Spleen (tissue), 7 donors: ENCODE measurements at regions not wholly inside any gene's neighbourhood (a gene's known extent, or its start where the extent isn't known, plus 50 kb on each side); places are given as distances from the start of the nearest gene placed in this dataset.

Source experiments
- CTCF ChIP-seq, 11 experiments: fragments of 200-600 bp in 7 of 11; fragments of 450-650 bp in 4 of 11; sonication (generic) in 4 of 11; IDR thresholded peaks in 8 of 11; conservative IDR thresholded peaks in 3 of 11; 1 replicate in 7 of 11; 2 replicates in 4 of 11; pipeline versions ENCODE4 v1.4.0 to v1.8.0; 2016 to 2021; ENCODE audit warnings: antibody characterized with exemption in 11 of 11, inconsistent platforms in 4 of 11, mild to moderate bottlenecking in 1 of 11
- POLR2A ChIP-seq, 3 donors: fragments of 450-650 bp; IDR thresholded peaks; one replicate each; pipeline ENCODE4 v1.5.1; 2017; ENCODE audit warnings: antibody characterized with exemption in 3 of 3, mild to moderate bottlenecking in 1 of 3
- POLR2AphosphoS5 ChIP-seq, 3 donors: sonication (generic); formaldehyde crosslinking; IDR thresholded peaks; one replicate each; pipeline ENCODE4 v1.5.1; 2017; ENCODE audit warnings: antibody characterized with exemption in 3 of 3
- donor health status: DM: no; HTN: no; CAD: no; lungs with moderate emphysema.
- donor health status: DM: no; HTN: no; CAD: no.
- donor health status: DM: no; HTN: no; CAD: no.

- no peak for TF ChIP-seq CTCF (IDR thresholded peaks at IDR 0.05 in 8 of 11, conservative IDR thresholded peaks at IDR 0.05 in 3 of 11)
- TF ChIP-seq POLR2A (IDR thresholded peaks at IDR 0.05): no peak
- no peak for TF ChIP-seq POLR2AphosphoS5 (IDR thresholded peaks at IDR 0.05)
These were observed 663.8 kb upstream of the KLF4 start for GRCh38 chr9:108153416-108153815.
